GM12891 (cell line): ENCODE measurements at regions not wholly inside any gene's neighbourhood (a gene's known extent, or its start where the extent isn't known, plus 50 kb on each side); places are given as distances from the start of the nearest gene placed in this dataset.

Experiments
- PAX5 ChIP-seq: IDR thresholded peaks from 2 replicates; pipeline ENCODE4 v1.6.1; 2011; ENCODE audit warnings: low read length, moderate library complexity, mild to moderate bottlenecking; ENCODE audit not compliant: insufficient read depth, severe bottlenecking
- POLR2A ChIP-seq: IDR thresholded peaks from 2 replicates; pipeline ENCODE4 v1.6.1; 2011; ENCODE audit warnings: low read depth, low read length, control low read depth
- POLR2AphosphoS5 ChIP-seq: IDR thresholded peaks from 2 replicates; pipeline ENCODE4 v1.6.1; 2011; ENCODE audit warnings: low read depth, low read length, control low read depth
- POU2F2 ChIP-seq: IDR thresholded peaks from 2 replicates; pipeline ENCODE4 v1.6.1; 2011; ENCODE audit warnings: low read depth, mild to moderate bottlenecking, control low read depth, low read length, moderate library complexity
- SPI1 ChIP-seq: IDR thresholded peaks from 2 replicates; pipeline ENCODE4 v1.6.1; 2011; ENCODE audit warnings: low read depth, low read length, control low read depth
- TAF1 ChIP-seq: IDR thresholded peaks from 2 replicates; pipeline ENCODE4 v1.6.1; 2011; ENCODE audit warnings: low read depth, low read length, control low read depth

DNA sequence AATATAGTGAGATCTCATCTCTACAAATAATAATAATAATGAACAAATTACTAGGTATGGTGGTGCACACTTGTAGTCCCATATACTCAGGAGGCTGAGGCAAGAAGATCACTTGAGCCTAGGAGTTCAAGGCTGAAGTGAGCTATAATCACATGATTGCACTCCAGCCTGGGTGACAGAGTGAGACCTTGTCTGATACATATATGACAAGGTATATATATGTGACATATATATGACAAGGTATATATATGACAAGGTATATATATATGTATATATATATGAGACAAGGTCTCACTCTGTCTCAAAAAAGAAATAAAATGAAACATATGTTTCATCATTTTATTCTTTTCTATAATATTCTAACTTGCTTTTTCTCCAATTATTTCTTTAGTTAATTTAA, 278.1 kb upstream of the TET2 start:
- TF ChIP-seq POLR2A = no peak
- no peak for TF ChIP-seq POLR2AphosphoS5
- no peak for TF ChIP-seq SPI1
- TF ChIP-seq TAF1 = no peak
- TF ChIP-seq PAX5 = no peak
- no peak for TF ChIP-seq POU2F2
